AG10803 (cell line): ENCODE measurements at regions not wholly inside any gene's neighbourhood (a gene's known extent, or its start where the extent isn't known, plus 50 kb on each side); places are given as distances from the start of the nearest gene placed in this dataset.
A peak's percentile ranks its signal among the peaks of the same experiment; 100 is the strongest.

Experiments
- DNase-seq: peaks from one replicate; pipeline ENCODE4 v3.0.0; 2010; ENCODE audit warnings: low read depth
- H3K4me3 ChIP-seq: 2 replicates; pipeline ENCODE4 v1.5.1; 2011; ENCODE audit warnings: mild to moderate bottlenecking, low read length, control low read depth
- TF ChIP-seq, protein P1 (sequence below): conservative IDR thresholded peaks from 2 replicates; pipeline ENCODE4 v1.5.1; 2011; ENCODE audit warnings: mild to moderate bottlenecking, low read length, control low read depth, inconsistent platforms

DNA sequence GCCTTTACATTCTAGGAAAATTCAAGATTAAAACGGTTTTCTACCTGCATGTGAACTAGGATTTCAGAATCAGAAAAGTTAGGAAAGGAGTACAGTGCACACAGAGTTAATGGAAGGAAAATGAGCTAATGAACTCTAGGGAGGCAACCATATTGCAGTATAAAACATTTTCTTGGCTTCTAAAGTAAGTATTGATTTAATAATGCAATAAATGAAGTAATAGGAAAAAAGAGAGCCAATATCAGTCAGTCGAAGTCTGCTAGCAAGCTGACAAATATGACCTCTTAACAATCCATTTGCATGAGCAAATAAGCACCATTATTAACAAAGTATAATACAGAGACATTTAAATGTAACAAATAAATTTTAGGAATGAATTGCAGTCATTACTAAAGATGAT lies 80.2 kb upstream of the COL3A1 start:
- no peak for DNase-seq
- no peak overlapping the region for H3K4me3 ChIP-seq
- TF ChIP-seq, protein P1, sequence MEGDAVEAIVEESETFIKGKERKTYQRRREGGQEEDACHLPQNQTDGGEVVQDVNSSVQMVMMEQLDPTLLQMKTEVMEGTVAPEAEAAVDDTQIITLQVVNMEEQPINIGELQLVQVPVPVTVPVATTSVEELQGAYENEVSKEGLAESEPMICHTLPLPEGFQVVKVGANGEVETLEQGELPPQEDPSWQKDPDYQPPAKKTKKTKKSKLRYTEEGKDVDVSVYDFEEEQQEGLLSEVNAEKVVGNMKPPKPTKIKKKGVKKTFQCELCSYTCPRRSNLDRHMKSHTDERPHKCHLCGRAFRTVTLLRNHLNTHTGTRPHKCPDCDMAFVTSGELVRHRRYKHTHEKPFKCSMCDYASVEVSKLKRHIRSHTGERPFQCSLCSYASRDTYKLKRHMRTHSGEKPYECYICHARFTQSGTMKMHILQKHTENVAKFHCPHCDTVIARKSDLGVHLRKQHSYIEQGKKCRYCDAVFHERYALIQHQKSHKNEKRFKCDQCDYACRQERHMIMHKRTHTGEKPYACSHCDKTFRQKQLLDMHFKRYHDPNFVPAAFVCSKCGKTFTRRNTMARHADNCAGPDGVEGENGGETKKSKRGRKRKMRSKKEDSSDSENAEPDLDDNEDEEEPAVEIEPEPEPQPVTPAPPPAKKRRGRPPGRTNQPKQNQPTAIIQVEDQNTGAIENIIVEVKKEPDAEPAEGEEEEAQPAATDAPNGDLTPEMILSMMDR, result no peak

DNA sequence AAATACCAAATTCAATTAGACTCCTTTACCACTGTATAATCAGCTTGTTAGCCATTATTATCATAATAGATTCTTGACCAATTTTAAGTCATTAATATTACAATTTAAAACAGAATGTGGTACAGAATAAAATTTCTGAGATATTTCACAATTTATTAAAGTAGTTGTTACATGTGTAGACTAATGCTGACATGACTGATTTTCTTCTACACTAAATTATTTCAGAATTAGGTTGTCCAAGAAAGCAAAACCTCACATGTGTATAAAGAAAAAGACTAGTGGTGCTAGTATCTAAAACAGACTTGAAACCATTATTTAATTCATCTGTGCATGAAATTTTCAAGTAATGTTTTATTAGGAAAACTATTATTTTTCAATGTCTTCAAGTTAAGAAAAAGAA lies 79.2 kb upstream of the COL3A1 start:
- TF ChIP-seq, protein P1, result no peak
- no peak for DNase-seq
- H3K4me3 ChIP-seq, result no peak overlapping the region

DNA sequence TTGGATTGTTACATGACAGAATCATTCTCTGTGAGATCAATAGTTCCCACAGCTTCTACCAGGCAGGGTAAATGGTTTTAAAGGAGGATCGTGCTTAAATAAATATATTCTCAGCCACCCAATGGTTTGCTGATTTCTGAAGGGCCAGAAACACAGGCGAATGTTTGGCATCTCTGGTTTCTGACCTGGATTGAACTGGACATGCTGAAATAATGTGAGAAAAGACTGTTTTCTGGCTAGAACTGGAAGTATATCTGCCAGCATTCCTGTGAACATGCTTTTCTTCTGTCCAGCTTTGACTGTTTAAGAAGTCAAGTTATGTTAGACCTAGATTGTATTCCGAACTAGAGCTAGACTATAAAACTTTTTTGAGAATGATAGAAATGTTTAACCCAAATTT lies 77.1 kb upstream of the COL3A1 start:
- DNase-seq, result peak; percentile 87
- TF ChIP-seq, protein P1, result no peak
- H3K4me3 ChIP-seq, result no peak overlapping the region; the same call in 1 of the 2 replicates

DNA sequence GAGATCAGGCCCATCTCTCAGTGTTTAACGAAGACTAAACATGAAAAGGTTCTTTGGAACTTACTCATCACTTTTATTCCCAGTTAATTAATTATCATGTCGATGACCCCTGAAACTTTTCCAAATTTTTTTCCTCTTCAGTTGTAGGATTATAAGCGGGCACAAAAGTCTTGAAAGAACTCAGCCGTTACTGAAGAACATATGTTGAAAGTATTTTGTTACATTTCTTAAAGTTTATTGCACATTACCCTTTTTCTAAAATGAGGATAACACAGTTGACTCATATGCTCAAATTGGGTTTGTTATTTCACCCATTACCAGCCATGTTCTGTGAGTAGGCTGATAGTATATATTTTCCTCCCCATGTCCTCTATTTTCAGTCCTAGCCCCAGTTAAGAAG lies 75.9 kb upstream of the COL3A1 start:
- DNase-seq, result peak; percentile 74
- no peak overlapping the region for H3K4me3 ChIP-seq
- TF ChIP-seq, protein P1, result no peak

DNA sequence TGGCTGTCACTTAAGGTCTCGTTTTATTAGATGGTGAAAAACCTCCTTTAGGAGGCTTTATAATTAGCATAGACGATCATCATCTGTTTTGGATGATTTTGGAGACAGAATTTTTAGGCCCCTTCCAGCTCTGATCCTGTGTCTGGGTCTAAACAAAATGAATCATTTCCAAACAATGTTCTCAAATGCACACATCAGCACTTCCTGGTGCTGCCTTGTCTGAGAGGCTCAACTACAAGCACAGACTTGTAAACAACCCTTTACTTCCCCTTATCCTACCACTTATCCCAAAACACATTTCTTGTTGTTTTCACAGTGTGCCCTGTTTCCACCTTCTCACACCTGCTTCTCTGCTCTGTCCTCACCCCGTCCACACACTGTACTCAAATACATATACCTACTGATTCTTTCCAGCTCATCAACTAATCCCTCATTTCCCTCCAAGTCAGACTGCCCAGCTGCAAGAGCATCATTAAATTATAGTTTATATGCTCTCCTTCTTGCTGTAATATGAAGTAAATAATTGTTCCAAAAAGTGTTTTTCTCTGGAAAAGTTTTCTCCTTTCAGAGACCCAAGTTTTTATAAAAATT lies 71.2 kb upstream of the COL3A1 start:
- TF ChIP-seq, protein P1, result no peak
- peak; percentile 70 for DNase-seq

DNA sequence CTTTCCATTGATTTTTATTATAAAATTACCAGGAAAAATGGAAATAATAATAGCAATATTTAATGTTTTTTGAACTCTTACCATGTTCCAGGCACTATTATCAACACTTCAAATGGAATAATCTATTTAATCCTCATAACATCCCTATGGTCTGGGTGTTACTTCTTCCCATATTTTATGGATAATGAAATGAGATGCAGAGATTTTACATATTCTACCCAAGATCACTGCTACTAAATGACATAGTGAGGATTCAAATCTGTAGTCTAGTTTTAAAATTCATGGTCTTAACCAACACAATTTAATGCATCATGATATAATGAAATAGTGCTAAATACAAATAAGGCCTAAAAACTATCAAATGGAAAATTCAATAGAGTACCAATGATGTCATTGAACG lies 70.4 kb upstream of the COL3A1 start:
- TF ChIP-seq, protein P1, result no peak
- DNase-seq, result no peak

More for the DNA sequence above, 71.2 kb upstream of the COL3A1 start:
- no peak overlapping the region for H3K4me3 ChIP-seq

DNA sequence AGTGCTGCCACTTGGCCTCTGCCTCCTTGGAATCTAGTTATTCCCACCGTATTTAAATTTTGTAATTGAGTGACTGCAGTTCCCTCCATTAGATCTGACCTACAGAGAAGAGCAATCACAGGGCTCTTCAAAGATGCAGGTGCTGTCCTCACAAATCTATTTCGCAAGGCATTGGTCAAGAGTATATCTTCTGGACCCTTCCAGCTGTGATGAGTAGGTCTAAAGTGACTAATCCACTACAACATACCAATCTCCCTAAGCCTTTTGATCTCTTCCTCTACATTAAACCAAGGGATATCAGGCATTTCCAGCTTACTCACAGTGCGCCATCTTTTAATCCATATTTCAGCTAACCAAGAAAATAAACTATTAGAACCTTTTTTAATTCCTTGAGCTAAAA lies 65.1 kb upstream of the COL3A1 start:
- peak; percentile 25 for DNase-seq
- H3K4me3 ChIP-seq, result no peak overlapping the region
- TF ChIP-seq, protein P1, result no peak

More for the DNA sequence above, 70.4 kb upstream of the COL3A1 start:
- H3K4me3 ChIP-seq, result no peak overlapping the region
